ENCODE measurements at regions not wholly inside any gene's neighbourhood (a gene's known extent, or its start where the extent isn't known, plus 50 kb on each side); places are given as distances from the start of the nearest gene placed in this dataset.

- DNase-seq (ENCODE audit: low spot score) = no peak
- Histone ChIP-seq H3K4me1 (replicated peaks) (no peaks in the 10 kb centered on the region), H3K9me3 (no peaks in the 10 kb centered on the region), H3K27me3 (replicated peaks; ENCODE audit: insufficient read depth) (no peaks in the 10 kb centered on the region), H3K4me3 (no peak overlapping the region), H3K36me3 (no peaks in the 10 kb centered on the region), H3K27ac (no peak overlapping the region)
- intact Hi-C loops (cut with DNase I) = no loop called here
- WGBS = 11% methylated on average over 5 of the region's 5 CpGs
- no peak for TF ChIP-seq POLR2A (IDR thresholded peaks at IDR 0.05)
- no peak for TF ChIP-seq POLR2AphosphoS5 (IDR thresholded peaks at IDR 0.05)
- TF ChIP-seq, protein P1, sequence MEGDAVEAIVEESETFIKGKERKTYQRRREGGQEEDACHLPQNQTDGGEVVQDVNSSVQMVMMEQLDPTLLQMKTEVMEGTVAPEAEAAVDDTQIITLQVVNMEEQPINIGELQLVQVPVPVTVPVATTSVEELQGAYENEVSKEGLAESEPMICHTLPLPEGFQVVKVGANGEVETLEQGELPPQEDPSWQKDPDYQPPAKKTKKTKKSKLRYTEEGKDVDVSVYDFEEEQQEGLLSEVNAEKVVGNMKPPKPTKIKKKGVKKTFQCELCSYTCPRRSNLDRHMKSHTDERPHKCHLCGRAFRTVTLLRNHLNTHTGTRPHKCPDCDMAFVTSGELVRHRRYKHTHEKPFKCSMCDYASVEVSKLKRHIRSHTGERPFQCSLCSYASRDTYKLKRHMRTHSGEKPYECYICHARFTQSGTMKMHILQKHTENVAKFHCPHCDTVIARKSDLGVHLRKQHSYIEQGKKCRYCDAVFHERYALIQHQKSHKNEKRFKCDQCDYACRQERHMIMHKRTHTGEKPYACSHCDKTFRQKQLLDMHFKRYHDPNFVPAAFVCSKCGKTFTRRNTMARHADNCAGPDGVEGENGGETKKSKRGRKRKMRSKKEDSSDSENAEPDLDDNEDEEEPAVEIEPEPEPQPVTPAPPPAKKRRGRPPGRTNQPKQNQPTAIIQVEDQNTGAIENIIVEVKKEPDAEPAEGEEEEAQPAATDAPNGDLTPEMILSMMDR (IDR thresholded peaks at IDR 0.05) = no peak
Measured at GRCh38 chr1:11373895-11374747, 101.1 kb downstream of the UBIAD1 start.

DNA sequence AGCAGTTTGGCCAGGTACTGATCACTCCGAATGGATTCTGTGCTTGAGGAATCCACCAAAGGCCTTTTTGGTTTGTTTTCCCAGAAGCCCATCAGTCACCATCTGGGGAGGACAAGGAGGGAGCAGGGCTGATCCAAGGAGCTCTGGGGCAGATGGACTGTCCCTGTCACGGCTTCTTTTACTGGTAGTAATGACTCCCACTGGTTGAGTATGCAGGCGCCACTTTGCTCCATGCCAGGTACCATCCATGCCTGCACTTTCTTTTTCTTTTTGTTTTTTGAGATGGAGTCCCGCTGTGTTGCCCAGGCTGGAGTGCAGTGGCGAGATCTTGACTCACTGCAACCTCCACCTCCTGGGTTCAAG lies 101.7 kb downstream of the UBIAD1 start:
- H3K36me3 ChIP-seq = no peaks in the 10 kb centered on the region
- WGBS = 81% methylated on average over 5 of the region's 5 CpGs

GRCh38 chr1:11377001-11377583 lies 101.9 kb upstream of the DISP3 start:
- TF ChIP-seq POLR2A (IDR thresholded peaks at IDR 0.05) (no peak), POLR2AphosphoS5 (IDR thresholded peaks at IDR 0.05) (no peak)
- TF ChIP-seq, protein P1 (IDR thresholded peaks at IDR 0.05) = no peak
- H3K4me1 ChIP-seq (replicated peaks) = no peaks in the 10 kb centered on the region
- no peaks in the 10 kb centered on the region for H3K36me3 ChIP-seq
- no peak overlapping the region for H3K4me3 ChIP-seq
- intact Hi-C loops (cut with DNase I) = no loop called here
- no peaks in the 10 kb centered on the region for H3K27me3 ChIP-seq (replicated peaks; ENCODE audit: insufficient read depth)
- no peaks in the 10 kb centered on the region for H3K9me3 ChIP-seq
- 80% methylated on average over 9 of the region's 9 CpGs for WGBS
- DNase-seq (ENCODE audit: low spot score) = no peak
- no peak overlapping the region for H3K27ac ChIP-seq

More for the DNA sequence above, 101.7 kb downstream of the UBIAD1 start:
- H3K4me3 ChIP-seq = no peak overlapping the region
- no peaks in the 10 kb centered on the region for H3K27me3 ChIP-seq (replicated peaks; ENCODE audit: insufficient read depth)
- H3K27ac ChIP-seq = no peak overlapping the region
- no peaks in the 10 kb centered on the region for H3K4me1 ChIP-seq (replicated peaks)
- TF ChIP-seq POLR2A (IDR thresholded peaks at IDR 0.05) (no peak), POLR2AphosphoS5 (IDR thresholded peaks at IDR 0.05) (no peak)
- TF ChIP-seq, protein P1 (IDR thresholded peaks at IDR 0.05) = no peak
- intact Hi-C loops (cut with DNase I) = no loop called here
- H3K9me3 ChIP-seq = no peaks in the 10 kb centered on the region
- no peak for DNase-seq (ENCODE audit: low spot score)

DNA sequence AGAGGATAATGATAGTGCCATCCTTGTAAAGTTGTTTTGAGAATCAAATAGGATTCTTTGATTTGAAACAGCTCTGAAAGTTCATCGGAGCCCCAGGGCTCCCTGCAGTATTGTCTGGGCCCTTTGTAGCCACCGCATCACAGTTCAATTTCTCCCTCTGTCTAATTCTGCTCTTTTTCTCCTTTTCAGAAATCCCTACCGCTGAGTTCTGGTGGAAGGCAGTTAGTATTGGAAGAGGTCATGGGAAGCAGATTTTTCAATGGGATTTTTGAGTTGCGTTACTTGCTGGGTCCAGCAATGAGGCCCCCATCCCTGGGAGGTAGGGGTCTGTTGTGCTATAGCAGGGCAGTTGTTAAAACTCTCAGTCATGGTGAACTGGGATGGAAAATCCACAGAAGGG lies 101.0 kb upstream of the DISP3 start:
- Histone ChIP-seq H3K27me3 (replicated peaks; ENCODE audit: insufficient read depth) (no peaks in the 10 kb centered on the region), H3K9me3 (no peaks in the 10 kb centered on the region), H3K4me1 (replicated peaks) (no peaks in the 10 kb centered on the region), H3K27ac (no peak overlapping the region), H3K4me3 (no peak overlapping the region), H3K36me3 (no peaks in the 10 kb centered on the region)
- 90% methylated on average over 4 of the region's 4 CpGs for WGBS
- intact Hi-C loops (cut with DNase I) = no loop called here
- no peak for DNase-seq (ENCODE audit: low spot score)
- TF ChIP-seq POLR2A (IDR thresholded peaks at IDR 0.05) = no peak
- TF ChIP-seq, protein P1 (IDR thresholded peaks at IDR 0.05) = no peak
- TF ChIP-seq POLR2AphosphoS5 (IDR thresholded peaks at IDR 0.05) = no peak

DNA sequence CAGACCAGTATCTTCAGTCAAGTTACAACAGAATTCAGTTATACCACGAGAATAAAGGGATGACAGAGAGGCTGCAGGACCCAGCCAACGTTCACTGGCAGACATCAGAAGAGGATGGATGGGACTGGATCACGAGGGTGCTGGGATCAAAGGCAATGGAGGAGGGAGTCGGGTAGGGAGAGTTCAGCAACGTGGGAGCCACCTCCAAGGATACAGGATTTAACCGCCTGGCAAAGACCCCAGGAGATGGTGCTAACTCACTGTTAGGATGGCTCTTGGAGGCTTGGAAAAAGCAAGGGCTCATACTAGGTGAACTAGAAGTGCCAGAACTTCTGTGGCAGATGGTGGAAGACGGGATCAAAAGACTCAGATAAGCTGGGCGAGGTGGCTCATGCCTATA lies 99.1 kb upstream of the DISP3 start:
- 54% methylated on average over 8 of the region's 8 CpGs for WGBS
- no peaks in the 10 kb centered on the region for H3K36me3 ChIP-seq
- no peaks in the 10 kb centered on the region for H3K4me1 ChIP-seq (replicated peaks)
- no peaks in the 10 kb centered on the region for H3K27me3 ChIP-seq (replicated peaks; ENCODE audit: insufficient read depth)
- TF ChIP-seq, protein P1 (IDR thresholded peaks at IDR 0.05) = no peak
- TF ChIP-seq POLR2AphosphoS5 (IDR thresholded peaks at IDR 0.05) (no peak), POLR2A (IDR thresholded peaks at IDR 0.05) (no peak)
- no peak overlapping the region for H3K4me3 ChIP-seq
- no peak for DNase-seq (ENCODE audit: low spot score)
- intact Hi-C loops (cut with DNase I) = no loop called here
- H3K9me3 ChIP-seq = no peaks in the 10 kb centered on the region
- H3K27ac ChIP-seq = no peak overlapping the region
